ENCODE measurements at regions not wholly inside any gene's neighbourhood (a gene's known extent, or its start where the extent isn't known, plus 50 kb on each side); places are given as distances from the start of the nearest gene placed in this dataset.

DNA sequence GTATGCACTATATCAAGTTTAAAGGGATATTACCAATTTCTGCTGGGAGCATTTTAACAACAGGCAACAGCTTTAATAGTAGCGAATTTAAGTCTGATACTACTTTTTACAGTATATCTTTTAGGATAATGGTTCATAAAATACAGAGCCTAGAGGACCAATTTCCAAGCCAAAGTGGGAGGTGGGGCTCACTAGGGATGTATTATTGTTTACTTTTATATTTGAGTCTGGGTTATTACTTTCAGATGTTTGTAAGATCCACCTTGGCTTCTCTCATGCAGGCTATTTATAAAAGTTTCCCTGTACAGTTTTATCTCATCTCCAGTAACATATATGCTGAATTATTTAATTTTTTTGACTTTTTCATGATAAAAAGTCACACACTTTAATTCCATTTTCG lies 242.0 kb downstream of the CMPK2 start:
- TF ChIP-seq, protein P1, sequence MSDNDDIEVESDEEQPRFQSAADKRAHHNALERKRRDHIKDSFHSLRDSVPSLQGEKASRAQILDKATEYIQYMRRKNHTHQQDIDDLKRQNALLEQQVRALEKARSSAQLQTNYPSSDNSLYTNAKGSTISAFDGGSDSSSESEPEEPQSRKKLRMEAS (CRISPR knock-in tag; IDR thresholded peaks at IDR 0.05) = no peak
- TF ChIP-seq NFE2L1 (CRISPR knock-in tag; IDR thresholded peaks at IDR 0.05) = no peak

Data from WTC11 (cell line).